Endodermal cell (in vitro differentiated cells): ENCODE measurements at regions not wholly inside any gene's neighbourhood (a gene's known extent, or its start where the extent isn't known, plus 50 kb on each side); places are given as distances from the start of the nearest gene placed in this dataset.

Experiments used
- DNase-seq: peaks from one replicate; pipeline ENCODE4 v3.0.0-alpha.2; 2017
- H3K27ac ChIP-seq: 2 replicates; pipeline ENCODE4 v1.5.1; 2013; ENCODE audit warnings: mild to moderate bottlenecking, low read depth, low read length, moderate library complexity
- H3K27me3 ChIP-seq: 2 replicates; pipeline ENCODE4 v1.6.1; 2013; ENCODE audit warnings: mild to moderate bottlenecking, low read length, moderate library complexity; ENCODE audit not compliant: insufficient read depth, control insufficient read depth, poor library complexity, severe bottlenecking
- H3K36me3 ChIP-seq: 2 replicates; pipeline ENCODE4 v1.7.0; 2013; ENCODE audit warnings: mild to moderate bottlenecking, low read length, moderate library complexity; ENCODE audit not compliant: control insufficient read depth, insufficient read depth
- H3K4me1 ChIP-seq: one replicate; pipeline ENCODE4 v1.7.0; 2013; ENCODE audit warnings: low read length; ENCODE audit not compliant: control insufficient read depth, insufficient read depth
- H3K4me3 ChIP-seq: 2 replicates; pipeline ENCODE4 v1.5.1; 2013; ENCODE audit warnings: mild to moderate bottlenecking, low read length, moderate library complexity
- H3K9ac ChIP-seq: 2 replicates; pipeline ENCODE4 v1.6.1; 2013; ENCODE audit warnings: mild to moderate bottlenecking, low read length, moderate library complexity; ENCODE audit not compliant: poor library complexity, severe bottlenecking; ENCODE audit errors: extremely low read depth
- H3K9me3 ChIP-seq: 2 replicates; pipeline ENCODE4 v1.6.1; 2013; ENCODE audit warnings: mild to moderate bottlenecking, low read length, moderate library complexity; ENCODE audit not compliant: control insufficient read depth
- H3K27ac Mint-ChIP-seq: 2 replicates; pipeline ENCODE4 v1.8.0; 2020; ENCODE audit warnings: mixed read lengths
- H3K27me3 Mint-ChIP-seq: 2 replicates; pipeline ENCODE4 v1.8.0; 2021; ENCODE audit warnings: mild to moderate bottlenecking, mixed read lengths; ENCODE audit not compliant: insufficient read depth
- H3K36me3 Mint-ChIP-seq: 2 replicates; pipeline ENCODE4 v1.8.0; 2020; ENCODE audit warnings: low read depth, mixed read lengths
- H3K4me1 Mint-ChIP-seq: 2 replicates; pipeline ENCODE4 v1.8.0; 2020; ENCODE audit warnings: mixed read lengths
- H3K4me3 Mint-ChIP-seq: 2 replicates; pipeline ENCODE4 v1.8.0; 2020; ENCODE audit warnings: mild to moderate bottlenecking, moderate library complexity, mixed read lengths
- H3K9me3 Mint-ChIP-seq: 2 replicates; pipeline ENCODE4 v1.8.0; 2020; ENCODE audit warnings: mild to moderate bottlenecking, mixed read lengths
- CTCF ChIP-seq: fragments of 200-600 bp; sonication (generic); conservative IDR thresholded peaks from 2 replicates; pipeline ENCODE4 v1.5.0; 2021; ENCODE audit warnings: antibody characterized with exemption, mild to moderate bottlenecking
- WGBS, 2 experiments: methylation state at CpG; one replicate each; pipeline versions ENCODE4 v1.1.5 to v1.1.7; 2013; ENCODE audit warnings: missing lambda C conversion rate in 2 of 2, mixed read lengths in 1 of 2; ENCODE audit not compliant: insufficient coverage in 1 of 2, insufficient read length in 1 of 2; 5-methylcytosine and 5-hydroxymethylcytosine counted together

GRCh38 chr10:104540181-104540580, 100.9 kb upstream of the SORCS3 start:
- no peak for TF ChIP-seq CTCF
- H3K4me3 Mint-ChIP-seq: no peak overlapping the region
- no peaks in the 10 kb centered on the region for H3K36me3 Mint-ChIP-seq
- Histone ChIP-seq H3K27me3 (no peaks in the 10 kb centered on the region), H3K4me1 (peaks cover 19% of the 10 kb centered on the region), H3K36me3 (no peaks in the 10 kb centered on the region), H3K9ac (no peak overlapping the region), H3K9me3 (peaks cover 6% of the 10 kb centered on the region), H3K27ac (no peak overlapping the region), H3K4me3 (no peak overlapping the region)
- peaks cover 33% of the 10 kb centered on the region for H3K4me1 Mint-ChIP-seq
- no peak for DNase-seq
- H3K27ac Mint-ChIP-seq: no peak overlapping the region
- H3K9me3 Mint-ChIP-seq: peaks cover 3% of the 10 kb centered on the region
- H3K27me3 Mint-ChIP-seq: peaks cover 19% of the 10 kb centered on the region
- 72 to 93% methylated on average over 3 of the region's 3 CpGs for WGBS, 2 experiments

- Mint-ChIP-seq H3K4me3 (no peak overlapping the region), H3K36me3 (no peaks in the 10 kb centered on the region), H3K27ac (no peak overlapping the region), H3K27me3 (peaks cover 14% of the 10 kb centered on the region), H3K4me1 (peaks cover 42% of the 10 kb centered on the region), H3K9me3 (no peaks in the 10 kb centered on the region)
- no peaks in the 10 kb centered on the region for H3K36me3 ChIP-seq
- no peak overlapping the region for H3K9ac ChIP-seq
- 91 to 94% methylated on average over 3 to 4 of the region's 4 CpGs for WGBS, 2 experiments
- no peak for TF ChIP-seq CTCF
- H3K9me3 ChIP-seq: peaks cover 6% of the 10 kb centered on the region
- H3K4me1 ChIP-seq: peaks cover 19% of the 10 kb centered on the region
- peak; percentile 13 for DNase-seq
- H3K27ac ChIP-seq: no peak overlapping the region
- no peak overlapping the region for H3K4me3 ChIP-seq
- H3K27me3 ChIP-seq: no peaks in the 10 kb centered on the region
Observed at GRCh38 chr10:104541820-104542219, 99.3 kb upstream of the SORCS3 start.

- Histone ChIP-seq H3K27me3 (peaks cover 26% of the 10 kb centered on the region), H3K36me3 (no peaks in the 10 kb centered on the region), H3K9me3 (peaks cover 6% of the 10 kb centered on the region), H3K9ac (no peak overlapping the region), H3K4me1 (peaks cover 16% of the 10 kb centered on the region), H3K27ac (no peak overlapping the region), H3K4me3 (no peak overlapping the region)
- no peak for TF ChIP-seq CTCF
- WGBS, 2 experiments: 80 to 97% methylated on average over 1 to 4 of the region's 4 CpGs
- no peak overlapping the region for H3K27ac Mint-ChIP-seq
- no peaks in the 10 kb centered on the region for H3K36me3 Mint-ChIP-seq
- no peaks in the 10 kb centered on the region for H3K9me3 Mint-ChIP-seq
- no peak overlapping the region for H3K4me3 Mint-ChIP-seq
- peaks cover 36% of the 10 kb centered on the region for H3K4me1 Mint-ChIP-seq
- peaks cover 19% of the 10 kb centered on the region for H3K27me3 Mint-ChIP-seq
- no peak for DNase-seq
Observed at GRCh38 chr10:104546336-104546735, 94.8 kb upstream of the SORCS3 start.
